GM12891 (cell line): ENCODE measurements at regions not wholly inside any gene's neighbourhood (a gene's known extent, or its start where the extent isn't known, plus 50 kb on each side); places are given as distances from the start of the nearest gene placed in this dataset.

ENCODE experiments used
- POLR2A ChIP-seq: IDR thresholded peaks from 2 replicates; pipeline ENCODE4 v1.6.1; 2011; ENCODE audit warnings: low read depth, low read length, control low read depth
- POLR2AphosphoS5 ChIP-seq: IDR thresholded peaks from 2 replicates; pipeline ENCODE4 v1.6.1; 2011; ENCODE audit warnings: low read depth, low read length, control low read depth
- TAF1 ChIP-seq: IDR thresholded peaks from 2 replicates; pipeline ENCODE4 v1.6.1; 2011; ENCODE audit warnings: low read depth, low read length, control low read depth

GRCh38 chr10:85544956-85545355, 821.6 kb downstream of the GRID1 start:
- TF ChIP-seq TAF1 (no peak), POLR2A (no peak), POLR2AphosphoS5 (no peak)
